CD14-positive monocyte (primary cell): ENCODE measurements at regions not wholly inside any gene's neighbourhood (a gene's known extent, or its start where the extent isn't known, plus 50 kb on each side); places are given as distances from the start of the nearest gene placed in this dataset.
"Not testable (repeated sequence)": the region's sequence is repeated elsewhere in the genome, so short reads cannot be mapped to it uniquely, and the experiment has no call there.

Source experiments
- DNase-seq, 3 donors: peaks; one replicate each; pipeline ENCODE4 v3.0.0-alpha.2; 2011 to 2022
- H2AFZ ChIP-seq: 2 replicates; pipeline ENCODE4 v1.6.0; 2012; ENCODE audit warnings: mild to moderate bottlenecking, low read depth, low read length, inconsistent platforms; ENCODE audit not compliant: insufficient read depth, poor library complexity, severe bottlenecking
- H3K27ac ChIP-seq, 2 donors: 1 replicate in 1 of 2; 2 replicates in 1 of 2; pipeline ENCODE4 v1.5.1; 2012 to 2013; ENCODE audit warnings: low read length in 2 of 2, control low read depth in 1 of 2, inconsistent platforms in 1 of 2, low read depth in 1 of 2, mild to moderate bottlenecking in 1 of 2
- H3K27me3 ChIP-seq, 2 donors: one replicate each; pipeline versions ENCODE4 v1.6.0 to v1.6.1; 2011 to 2013; ENCODE audit warnings: low read length in 2 of 2; ENCODE audit not compliant: control insufficient read depth in 2 of 2, insufficient read depth in 2 of 2
- H3K36me3 ChIP-seq, 2 donors: replicated peaks in 1 of 2; 1 replicate in 1 of 2; 2 replicates in 1 of 2; pipeline versions ENCODE4 v1.5.1 to v1.6.1; 2012 to 2013; ENCODE audit warnings: low read length in 2 of 2, control low read depth in 1 of 2, inconsistent platforms in 1 of 2, mild to moderate bottlenecking in 1 of 2; ENCODE audit not compliant: insufficient read depth in 2 of 2, control insufficient read depth in 1 of 2
- H3K4me1 ChIP-seq, 2 donors: 1 replicate in 1 of 2; 2 replicates in 1 of 2; pipeline versions ENCODE4 v1.5.1 to v1.6.1; 2012 to 2013; ENCODE audit warnings: low read length in 2 of 2, control low read depth in 1 of 2, inconsistent platforms in 1 of 2, mild to moderate bottlenecking in 1 of 2, moderate library complexity in 1 of 2; ENCODE audit not compliant: insufficient read depth in 2 of 2, control insufficient read depth in 1 of 2
- H3K4me2 ChIP-seq: replicated peaks from 2 replicates; pipeline ENCODE3; 2012; ENCODE audit warnings: low read length, moderate library complexity, mild to moderate bottlenecking; ENCODE audit not compliant: poor library complexity, severe bottlenecking; ENCODE audit errors: extremely low read depth
- H3K4me3 ChIP-seq, 3 experiments: fragments of 200-600 bp in 1 of 3; sonication (generic) in 1 of 3; replicated peaks in 1 of 3; 1 replicate in 2 of 3; 2 replicates in 1 of 3; pipeline ENCODE4 v1.5.1; 2011 to 2013; ENCODE audit warnings: low read length in 3 of 3, mild to moderate bottlenecking in 3 of 3, control low read depth in 2 of 3, low read depth in 2 of 3, inconsistent platforms in 1 of 3, moderate library complexity in 1 of 3
- H3K79me2 ChIP-seq: 2 replicates; pipeline ENCODE4 v1.6.0; 2012; ENCODE audit warnings: mild to moderate bottlenecking, control low read depth, inconsistent platforms, low read length, moderate library complexity; ENCODE audit not compliant: insufficient read depth
- H3K9ac ChIP-seq: 2 replicates; pipeline ENCODE4 v1.6.0; 2017; ENCODE audit warnings: low read length, mild to moderate bottlenecking; ENCODE audit not compliant: insufficient read depth, poor library complexity, severe bottlenecking
- H3K9me3 ChIP-seq, 2 donors: replicated peaks in 1 of 2; 1 replicate in 1 of 2; 2 replicates in 1 of 2; pipeline versions ENCODE4 v1.5.1 to v1.6.1; 2012 to 2013; ENCODE audit warnings: low read length in 2 of 2, control low read depth in 1 of 2; ENCODE audit not compliant: control insufficient read depth in 1 of 2, insufficient read depth in 1 of 2
- H4K20me1 ChIP-seq: 2 replicates; pipeline ENCODE4 v1.6.0; 2012; ENCODE audit warnings: mild to moderate bottlenecking, low read length, control low read depth, moderate library complexity; ENCODE audit not compliant: insufficient read depth
- H3K27ac Mint-ChIP-seq, 7 donors: one replicate each; pipeline ENCODE4 v1.8.0; 2020; ENCODE audit warnings: mild to moderate bottlenecking in 7 of 7, mixed read lengths in 7 of 7, moderate library complexity in 6 of 7, inconsistent platforms in 2 of 7
- H3K27me3 Mint-ChIP-seq, 3 donors: one replicate each; pipeline ENCODE4 v1.8.0; 2021 to 2022; ENCODE audit warnings: low read depth in 3 of 3, mild to moderate bottlenecking in 3 of 3, mixed read lengths in 3 of 3, moderate library complexity in 3 of 3, inconsistent platforms in 1 of 3
- H3K36me3 Mint-ChIP-seq, 2 donors: one replicate each; pipeline ENCODE4 v1.8.0; 2020; ENCODE audit warnings: mixed read lengths in 2 of 2, inconsistent platforms in 1 of 2, mild to moderate bottlenecking in 1 of 2
- H3K4me1 Mint-ChIP-seq: one replicate; pipeline ENCODE4 v1.8.0; 2020; ENCODE audit warnings: mild to moderate bottlenecking, mixed read lengths
- H3K4me3 Mint-ChIP-seq, 2 donors: one replicate each; pipeline ENCODE4 v1.8.0; 2020; ENCODE audit warnings: mild to moderate bottlenecking in 2 of 2, mixed read lengths in 2 of 2, moderate library complexity in 1 of 2
- H3K9me3 Mint-ChIP-seq, 7 donors: one replicate each; pipeline ENCODE4 v1.8.0; 2020 to 2022; ENCODE audit warnings: mixed read lengths in 7 of 7, mild to moderate bottlenecking in 6 of 7, moderate library complexity in 6 of 7, inconsistent platforms in 2 of 7
- WGBS: methylation state at CpG from one replicate; pipeline ENCODE4 v1.1.5; 2013; ENCODE audit warnings: missing lambda C conversion rate; ENCODE audit not compliant: insufficient coverage; 5-methylcytosine and 5-hydroxymethylcytosine counted together
- intact Hi-C, 2 donors: fragments of 100-400 bp; cut with micrococcal nuclease; formaldehyde crosslinking; loops; one replicate each; pipeline versions ENCODE4 v1.15.0 to v1.15.1; 2023

DNA sequence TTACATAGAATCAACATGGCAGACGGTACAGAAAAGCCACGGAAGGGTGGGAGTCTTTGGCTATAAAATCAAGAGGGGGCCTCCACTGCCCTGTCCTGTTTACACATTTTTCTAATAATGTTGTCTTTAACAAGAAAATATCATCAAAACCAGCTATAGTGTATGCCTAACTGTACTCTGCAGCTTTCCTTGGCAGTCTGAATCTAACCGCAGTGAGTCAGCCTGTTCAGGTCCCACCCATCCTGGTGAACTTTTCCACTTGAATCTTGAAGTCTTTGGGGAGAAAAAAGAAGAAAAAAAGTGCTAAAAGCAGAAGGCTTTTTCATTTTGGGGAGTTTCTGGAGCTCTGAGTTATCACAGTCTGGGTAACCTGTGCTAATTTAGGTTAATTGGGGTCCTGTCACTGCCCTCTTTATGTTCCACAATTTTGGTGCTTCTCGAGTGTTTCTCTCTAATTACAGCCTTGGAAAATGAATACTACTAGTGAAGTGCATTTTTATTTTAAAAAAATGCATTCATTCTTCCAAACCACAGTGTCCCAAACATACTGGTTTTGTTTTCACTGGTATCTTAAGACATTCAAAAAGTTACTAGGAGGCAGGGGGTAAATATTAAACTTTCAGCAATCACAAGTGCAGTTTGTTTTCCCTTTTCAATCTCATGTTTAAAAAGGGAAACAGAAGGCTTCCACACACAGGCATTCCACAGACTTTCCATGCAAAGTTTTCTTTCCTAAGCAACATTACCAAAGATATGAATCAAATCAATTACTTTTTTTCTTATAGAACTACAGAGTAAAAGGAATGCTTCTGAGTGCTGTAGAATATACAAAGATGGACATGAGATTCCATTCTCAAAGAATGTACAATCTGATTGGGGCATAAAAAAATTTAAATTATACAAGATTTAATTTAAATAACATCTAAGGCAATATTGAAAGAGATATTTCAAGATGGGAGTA is 86.8 kb upstream of the SEC22B start:
- intact Hi-C loops, H3K9me3 ChIP-seq, H3K79me2 ChIP-seq, H3K4me3 Mint-ChIP-seq, H3K9me3 Mint-ChIP-seq, H3K27ac ChIP-seq, H3K4me1 Mint-ChIP-seq, H3K36me3 Mint-ChIP-seq, DNase-seq, H3K4me2 ChIP-seq, H2AFZ ChIP-seq, H3K4me3 ChIP-seq, H3K27me3 Mint-ChIP-seq, H3K27me3 ChIP-seq, H3K9ac ChIP-seq, H3K27ac Mint-ChIP-seq, H3K4me1 ChIP-seq, H4K20me1 ChIP-seq, H3K36me3 ChIP-seq: not testable (repeated sequence)
- WGBS, result no CpG with 5 or more reads among the region's 4 CpGs

DNA sequence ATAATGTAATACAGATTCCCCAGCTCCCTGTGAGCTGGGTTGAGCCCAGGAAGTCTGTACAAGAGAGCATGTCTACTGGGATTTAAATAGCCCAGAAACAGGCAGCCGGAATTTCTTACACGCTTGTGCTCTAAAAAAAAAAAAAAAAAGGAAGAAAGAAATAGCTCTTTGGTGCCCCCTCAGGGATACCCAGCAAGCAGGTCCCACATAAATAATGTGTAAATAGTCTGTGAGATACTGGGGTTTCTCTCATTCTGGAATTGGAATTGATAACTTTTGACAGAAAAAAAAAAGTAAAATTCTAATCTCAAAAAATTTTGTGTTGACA is 81.4 kb upstream of the SEC22B start:
- H3K36me3 Mint-ChIP-seq, H3K4me3 Mint-ChIP-seq, intact Hi-C loops, H3K4me1 Mint-ChIP-seq, H4K20me1 ChIP-seq, H3K27ac Mint-ChIP-seq, H3K9me3 Mint-ChIP-seq, H3K4me1 ChIP-seq, H3K36me3 ChIP-seq, H3K27me3 ChIP-seq, H3K9ac ChIP-seq, H3K27me3 Mint-ChIP-seq, H2AFZ ChIP-seq, H3K4me3 ChIP-seq, DNase-seq, H3K9me3 ChIP-seq, H3K27ac ChIP-seq, H3K4me2 ChIP-seq, H3K79me2 ChIP-seq: not testable (repeated sequence)
- WGBS, result no CpG with 5 or more reads among the region's 2 CpGs

DNA sequence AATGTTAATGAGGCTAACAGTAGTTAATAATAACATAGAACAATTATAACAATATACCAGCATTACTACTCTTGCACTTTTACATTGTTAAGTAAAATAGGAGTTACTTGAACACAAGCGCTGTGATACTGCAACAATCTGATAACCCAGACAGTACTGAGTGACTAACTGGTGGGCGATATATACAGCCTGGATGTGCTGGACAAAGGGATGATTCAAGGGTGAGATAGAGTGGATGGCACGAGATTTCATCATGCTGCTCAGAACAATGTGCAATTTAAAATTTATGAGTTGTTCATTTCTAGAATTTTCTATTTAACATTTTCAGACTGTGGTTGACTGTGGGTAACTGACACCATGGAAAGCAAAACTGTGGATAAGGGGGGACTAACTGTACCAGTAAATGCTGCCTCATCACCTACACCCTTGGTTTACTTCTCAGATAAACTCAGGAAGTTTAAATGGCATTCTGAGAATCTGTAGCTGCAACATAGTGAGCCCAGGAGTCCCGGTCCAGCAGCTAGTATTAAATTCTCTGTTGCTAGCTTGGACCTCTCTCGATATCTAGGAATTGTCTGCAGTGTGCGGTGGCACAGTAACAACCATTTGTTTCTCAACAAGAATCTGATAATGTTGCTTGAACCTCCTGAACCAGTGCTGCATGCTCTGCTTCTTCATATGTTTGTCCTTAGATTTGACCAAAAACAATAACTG is 80.9 kb upstream of the SEC22B start:
- H3K9me3 Mint-ChIP-seq, H3K36me3 Mint-ChIP-seq, intact Hi-C loops, H3K27me3 Mint-ChIP-seq, H3K27ac ChIP-seq, H4K20me1 ChIP-seq, H3K4me1 ChIP-seq, H2AFZ ChIP-seq, H3K27me3 ChIP-seq, DNase-seq, H3K4me3 ChIP-seq, H3K4me2 ChIP-seq, H3K36me3 ChIP-seq, H3K9me3 ChIP-seq, H3K79me2 ChIP-seq, H3K4me1 Mint-ChIP-seq, H3K9ac ChIP-seq, H3K27ac Mint-ChIP-seq, H3K4me3 Mint-ChIP-seq: not testable (repeated sequence)
- no CpG with 5 or more reads among the region's 6 CpGs for WGBS

DNA sequence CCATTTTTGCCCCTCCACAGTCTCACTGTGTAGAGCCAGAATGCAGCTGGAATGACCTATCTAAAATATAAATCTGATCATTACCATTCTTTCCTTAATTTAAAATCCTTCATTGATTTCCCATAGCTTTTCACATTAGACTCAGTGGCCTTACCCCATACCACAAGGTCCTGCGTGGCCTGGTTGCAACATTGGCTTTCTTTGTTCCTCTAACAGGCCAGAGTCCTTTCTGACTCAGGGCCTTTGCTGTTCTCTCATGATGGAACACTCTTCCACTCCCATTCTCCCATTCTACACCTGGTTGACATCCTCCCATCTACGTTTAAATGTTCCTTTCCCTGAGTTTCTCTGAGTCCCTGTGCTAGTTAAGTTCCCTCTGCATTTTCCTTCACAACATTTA is 74.4 kb upstream of the SEC22B start:
- H3K27me3 Mint-ChIP-seq, intact Hi-C loops, H3K9ac ChIP-seq, H3K4me2 ChIP-seq, H3K4me1 Mint-ChIP-seq, DNase-seq, H3K36me3 ChIP-seq, H3K4me1 ChIP-seq, H2AFZ ChIP-seq, H3K9me3 Mint-ChIP-seq, H4K20me1 ChIP-seq, H3K9me3 ChIP-seq, H3K27me3 ChIP-seq, H3K36me3 Mint-ChIP-seq, H3K4me3 Mint-ChIP-seq, H3K27ac Mint-ChIP-seq, H3K27ac ChIP-seq, H3K79me2 ChIP-seq, H3K4me3 ChIP-seq: not testable (repeated sequence)
- no CpG with 5 or more reads among the region's 2 CpGs for WGBS
